ENCODE measurements at regions not wholly inside any gene's neighbourhood (a gene's known extent, or its start where the extent isn't known, plus 50 kb on each side); places are given as distances from the start of the nearest gene placed in this dataset.
"Not testable (repeated sequence)": the region's sequence is repeated elsewhere in the genome, so short reads cannot be mapped to it uniquely, and the experiment has no call there.

GRCh38 chr13:44814161-44814560, 175.1 kb downstream of the NUFIP1 start:
- no peak for DNase-seq (ENCODE audit: low read depth in 2 of 2)

DNA sequence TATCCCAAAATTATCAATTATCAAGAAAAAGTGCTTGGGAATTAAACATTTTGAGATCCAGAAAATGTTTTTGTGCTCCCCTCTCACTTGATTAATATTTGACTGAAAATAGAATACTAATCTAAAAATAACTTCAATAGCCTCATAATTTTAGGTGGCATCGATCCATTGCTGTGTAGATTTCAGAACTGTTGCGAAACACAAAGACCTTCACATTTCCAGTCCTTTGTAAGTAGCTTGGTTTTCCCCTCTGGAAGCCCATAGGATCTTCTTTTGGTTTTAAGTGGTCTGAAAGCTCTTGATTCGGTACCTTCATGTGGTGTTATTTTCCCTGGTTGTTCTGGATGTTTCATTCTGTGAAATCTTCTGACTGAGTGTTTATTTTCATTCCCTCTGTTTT, 176.5 kb downstream of the NUFIP1 start:
- no peak for DNase-seq (ENCODE audit: low read depth in 2 of 2)

DNA sequence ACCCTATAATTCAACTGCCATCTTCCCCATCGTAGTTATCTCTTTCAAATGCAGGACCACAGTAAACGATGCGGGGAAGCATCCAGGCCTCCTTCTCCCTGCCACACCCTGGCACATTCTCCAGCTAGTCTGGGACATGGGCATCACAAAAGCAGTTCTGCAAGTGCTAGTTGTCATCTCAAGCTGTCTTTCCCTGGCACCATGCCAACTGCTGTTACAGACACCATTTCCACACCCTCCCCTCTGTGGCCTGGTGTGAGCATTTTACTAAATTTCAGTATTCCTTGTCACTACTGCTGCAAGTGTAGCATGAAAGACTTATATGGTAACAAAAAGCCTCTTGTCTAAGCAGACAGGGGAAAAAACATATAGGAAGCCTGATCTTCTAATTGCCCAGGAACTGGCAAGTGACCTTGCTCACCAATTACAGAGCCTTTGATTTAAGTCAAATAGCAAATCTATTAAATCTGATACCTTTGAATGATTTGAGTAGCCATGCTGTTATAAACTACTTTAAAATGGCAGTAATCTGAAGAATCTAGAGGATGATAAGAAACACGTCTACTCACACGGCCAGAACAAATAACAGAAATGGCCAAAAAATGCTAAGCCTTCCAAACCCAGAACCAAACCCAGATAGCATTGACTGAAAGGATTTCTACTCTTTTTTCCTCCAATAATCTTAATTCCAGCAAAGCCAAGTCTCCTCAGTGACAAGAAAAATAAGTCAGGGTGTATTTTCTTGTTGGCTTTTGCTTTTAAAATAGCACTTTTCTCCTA, 179.0 kb downstream of the NUFIP1 start:
- no peak for DNase-seq (ENCODE audit: low read depth in 2 of 2)

DNA sequence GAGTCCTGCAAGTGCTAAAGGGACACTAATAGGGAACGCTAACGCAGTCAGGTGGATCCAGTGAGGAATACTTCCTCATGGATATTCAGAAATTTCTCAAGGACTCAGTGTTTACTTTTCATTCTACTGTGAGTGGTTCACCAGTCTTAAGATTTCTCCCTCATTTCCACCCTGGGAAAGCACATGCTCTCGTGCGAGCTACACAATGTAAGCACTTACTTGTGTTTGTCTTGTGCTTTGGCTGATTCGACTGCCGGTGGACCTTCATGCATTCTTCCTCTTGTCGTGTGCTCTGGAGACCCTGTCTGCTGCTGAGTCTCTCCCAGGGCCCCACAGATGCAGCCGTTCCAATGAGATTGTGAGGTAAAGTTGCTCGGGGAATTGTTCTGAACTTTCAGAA, 180.1 kb downstream of the NUFIP1 start:
- DNase-seq (ENCODE audit: low read depth in 2 of 2) = no peak

GRCh38 chr13:44808185-44808584, 181.1 kb downstream of the NUFIP1 start:
- no peak for DNase-seq (ENCODE audit: low read depth in 2 of 2)

- DNase-seq (ENCODE audit: low read depth in 2 of 2) = no peak
Measured at GRCh38 chr13:44807449-44808034, 181.7 kb downstream of the NUFIP1 start.

DNA sequence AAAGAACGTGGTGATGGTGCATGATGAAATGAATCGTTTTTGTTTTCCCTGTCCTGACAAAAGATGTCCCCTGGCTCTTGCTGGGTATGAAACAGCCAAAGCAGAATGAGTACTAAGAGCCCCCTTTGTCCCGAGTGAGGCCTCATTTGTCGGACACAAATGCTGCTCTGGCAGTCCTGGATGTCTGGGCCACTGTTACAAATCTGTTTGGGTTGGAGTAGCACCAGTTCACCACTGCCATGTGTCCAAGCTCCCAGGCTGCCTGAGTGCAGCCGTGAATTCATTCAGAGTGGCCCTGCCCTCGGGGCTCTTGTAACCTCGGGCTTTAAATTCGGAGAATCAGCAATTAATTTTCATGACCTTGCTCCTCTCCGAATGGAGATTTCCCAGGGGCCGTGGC, 182.4 kb downstream of the NUFIP1 start:
- no peak for DNase-seq (ENCODE audit: low read depth in 2 of 2)

DNA sequence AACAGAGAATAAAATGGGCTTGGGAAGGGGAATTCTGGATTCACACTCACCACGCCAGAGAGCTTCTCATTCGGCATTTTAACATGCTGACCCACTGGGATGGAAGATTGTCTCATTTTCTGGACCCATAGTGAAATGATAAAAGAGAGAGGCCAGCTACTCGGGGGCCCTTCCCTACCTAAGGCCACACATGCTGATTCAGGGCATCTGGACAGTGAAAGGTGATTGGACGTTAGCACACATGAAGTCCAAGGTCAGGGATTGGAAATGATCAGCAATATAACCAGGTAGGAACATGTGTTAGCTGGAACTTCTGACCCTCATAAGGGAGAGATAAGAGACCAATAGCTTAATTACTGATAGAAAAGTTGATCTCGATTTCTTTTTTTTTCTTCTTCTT, 183.7 kb downstream of the NUFIP1 start:
- no peak for DNase-seq (ENCODE audit: low read depth in 2 of 2)

- DNase-seq (ENCODE audit: low read depth in 2 of 2) = no peak
Measured at GRCh38 chr13:44803390-44803789, 185.9 kb downstream of the NUFIP1 start.

GRCh38 chr13:44802491-44802890, 186.8 kb downstream of the NUFIP1 start:
- DNase-seq (ENCODE audit: low read depth in 2 of 2) = no peak

DNA sequence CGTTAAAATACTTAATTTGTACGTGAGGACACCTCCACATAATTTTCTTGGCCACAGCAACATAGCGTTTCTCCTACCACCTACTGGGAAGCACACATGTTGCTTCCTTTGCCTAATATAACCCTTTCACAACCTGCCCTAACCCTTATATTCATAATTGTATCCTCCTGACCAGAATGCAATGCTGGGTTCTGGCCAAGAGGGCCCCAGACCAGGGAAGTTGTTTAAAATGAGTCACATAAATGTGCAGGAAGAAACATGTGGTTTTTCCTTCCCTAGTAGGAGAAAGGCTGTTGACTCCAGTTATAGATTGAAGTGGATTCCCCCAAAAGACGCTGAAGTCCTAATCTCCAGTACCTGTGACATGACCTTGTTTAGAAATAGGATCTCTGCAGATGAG, 187.3 kb downstream of the NUFIP1 start:
- DNase-seq (ENCODE audit: low read depth in 2 of 2) = no peak

DNA sequence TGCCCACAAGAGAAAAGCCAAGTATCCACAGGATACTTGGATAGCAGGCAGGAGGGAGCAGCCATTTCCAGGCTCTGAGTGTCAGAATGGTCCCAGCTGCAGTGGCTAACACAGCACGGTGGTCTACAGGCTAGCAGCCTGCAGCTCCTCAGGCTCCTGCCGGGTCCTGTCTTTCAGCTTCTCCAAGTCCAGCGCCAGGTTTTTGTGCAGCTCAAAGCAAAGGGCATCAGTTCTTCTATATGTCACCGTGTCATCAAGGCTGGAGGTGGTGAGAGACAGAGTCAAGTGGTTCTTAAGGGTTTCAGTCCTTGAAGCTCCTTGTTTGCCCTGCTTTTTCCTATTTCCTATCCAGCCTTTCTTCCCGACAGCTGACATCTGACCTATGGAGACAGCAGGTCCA, 188.6 kb downstream of the NUFIP1 start:
- no peak for DNase-seq (ENCODE audit: low read depth in 2 of 2)

- no peak for DNase-seq (ENCODE audit: low read depth in 2 of 2)
Measured at GRCh38 chr13:44797685-44798084, 191.6 kb downstream of the NUFIP1 start.

DNA sequence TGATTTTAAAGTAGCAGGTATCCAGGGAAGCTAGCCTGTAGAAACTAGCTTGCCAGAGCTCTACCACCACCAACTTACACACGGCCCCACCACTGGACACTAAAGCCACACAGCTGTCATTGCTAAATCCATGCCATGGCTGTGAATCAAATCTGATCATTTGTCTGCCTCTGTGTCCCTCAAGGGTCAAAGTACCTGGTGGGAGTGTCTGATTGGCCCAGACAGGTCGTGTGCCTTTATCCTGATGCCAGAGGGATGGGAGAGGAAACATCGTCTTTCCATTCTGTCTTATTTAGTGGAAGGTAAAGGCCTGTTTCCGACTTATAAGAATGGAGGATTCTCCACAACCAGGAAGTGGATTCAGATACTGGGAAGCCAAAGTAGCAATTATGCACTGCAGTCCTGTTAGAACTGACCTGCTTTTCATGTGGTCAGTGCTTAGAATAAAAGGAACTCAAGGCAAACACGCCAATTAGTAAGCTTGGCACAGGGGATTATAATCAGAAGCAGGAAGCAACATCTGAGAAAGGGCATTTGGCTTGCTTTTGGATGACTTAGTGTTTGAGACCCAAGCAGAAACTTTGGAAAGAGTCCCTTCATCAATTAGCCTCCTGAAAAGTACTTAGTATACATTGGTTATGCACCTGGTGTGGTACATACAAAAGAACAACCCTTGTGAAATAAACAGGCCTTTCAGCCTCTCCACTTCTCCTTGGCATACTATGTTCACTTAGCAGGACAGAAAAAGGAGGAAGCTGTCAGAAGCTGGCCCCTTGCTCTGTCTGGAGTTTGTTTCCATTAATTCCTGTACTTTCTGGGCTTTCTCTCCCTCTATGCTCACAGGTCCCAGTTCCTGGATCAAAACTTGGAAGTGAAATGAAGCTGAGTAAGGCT, 192.4 kb downstream of the NUFIP1 start:
- DNase-seq (ENCODE audit: low read depth in 2 of 2) = no peak

GRCh38 chr13:44796039-44796438, 193.2 kb downstream of the NUFIP1 start:
- DNase-seq (ENCODE audit: low read depth in 2 of 2) = not testable (repeated sequence)

- no peak for DNase-seq (ENCODE audit: low read depth in 2 of 2)
Measured at GRCh38 chr13:44795176-44795575, 194.1 kb downstream of the NUFIP1 start.

DNA sequence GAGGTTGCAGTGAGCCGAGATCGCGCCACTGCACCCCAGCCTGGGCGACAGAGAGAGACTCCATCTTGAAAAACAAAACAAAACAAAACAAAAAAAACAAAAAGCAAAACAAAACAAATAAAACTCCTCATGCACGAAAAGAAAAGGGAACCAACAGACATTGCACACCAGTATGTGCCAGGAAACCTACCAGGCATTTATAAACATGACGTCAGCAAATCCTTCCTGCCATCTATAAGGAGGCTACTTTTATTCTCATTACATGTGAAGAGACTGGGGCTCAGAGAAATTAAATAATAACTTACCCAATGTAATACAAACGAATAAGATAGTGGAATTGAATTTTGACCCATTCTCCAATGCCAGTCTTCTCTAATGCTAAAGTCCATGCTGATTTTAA, 197.2 kb downstream of the NUFIP1 start:
- DNase-seq (ENCODE audit: low read depth in 2 of 2) = no peak

- DNase-seq (ENCODE audit: low read depth in 2 of 2) = no peak
Measured at GRCh38 chr13:44790289-44790688, 199.0 kb downstream of the NUFIP1 start.

DNA sequence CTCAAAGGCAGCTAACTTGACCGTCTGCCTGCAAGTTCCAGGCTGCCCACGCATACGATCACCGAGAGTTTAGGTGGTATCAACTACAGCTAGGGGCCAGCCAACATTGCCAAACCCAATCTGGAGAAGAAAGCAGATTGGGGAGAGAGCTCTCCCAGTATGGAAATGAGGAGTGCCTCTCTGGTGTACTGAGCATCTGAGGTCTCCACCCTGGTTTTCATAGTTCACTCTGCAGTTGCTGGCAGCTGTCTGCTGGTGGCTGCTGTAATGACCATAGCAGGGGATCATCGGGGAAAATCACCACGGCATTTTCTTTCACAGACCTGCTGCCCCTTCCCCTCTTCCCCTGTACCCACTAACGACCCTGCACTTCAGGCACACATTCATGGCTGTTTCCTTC, 201.7 kb downstream of the NUFIP1 start:
- no peak for DNase-seq (ENCODE audit: low read depth in 2 of 2)

DNA sequence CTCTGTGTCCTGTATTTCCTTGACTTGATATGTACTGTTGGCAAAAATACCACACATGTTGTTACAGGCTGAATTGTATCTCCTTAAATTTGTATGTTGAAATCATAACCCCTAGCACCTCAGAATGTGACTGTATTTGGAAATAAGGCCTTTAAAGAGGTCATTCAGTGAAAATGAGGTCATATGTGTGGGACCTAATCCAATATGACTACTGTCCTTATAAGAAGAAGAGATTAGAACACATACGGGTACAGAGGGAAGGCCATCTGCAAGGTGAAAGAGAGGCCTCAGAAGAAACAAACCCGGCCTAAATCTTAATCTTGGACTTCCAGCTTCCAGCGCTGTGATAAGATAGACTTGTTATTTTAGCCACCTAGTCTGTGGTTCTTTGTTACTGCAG, 202.5 kb downstream of the NUFIP1 start:
- no peak for DNase-seq (ENCODE audit: low read depth in 2 of 2)

DNA sequence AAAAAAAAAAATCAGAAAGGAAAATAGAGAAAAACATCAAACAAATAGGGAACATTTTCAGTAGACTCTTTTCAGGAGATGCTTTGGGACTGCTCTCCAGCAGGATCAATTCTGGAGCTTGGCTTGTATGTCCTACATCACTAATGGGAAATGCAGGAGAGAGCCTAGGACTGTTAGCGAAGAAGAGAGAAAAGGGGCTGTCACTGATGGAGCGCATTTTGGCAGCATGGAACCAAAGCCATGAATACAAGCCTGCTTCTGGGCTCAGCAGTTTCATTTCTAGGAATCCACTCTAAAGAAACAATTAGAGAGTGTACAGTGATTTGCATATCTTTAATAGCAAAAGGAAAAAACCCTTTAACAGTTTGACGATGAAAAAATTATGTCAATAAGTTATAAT, 203.9 kb downstream of the NUFIP1 start:
- no peak for DNase-seq (ENCODE audit: low read depth in 2 of 2)

DNA sequence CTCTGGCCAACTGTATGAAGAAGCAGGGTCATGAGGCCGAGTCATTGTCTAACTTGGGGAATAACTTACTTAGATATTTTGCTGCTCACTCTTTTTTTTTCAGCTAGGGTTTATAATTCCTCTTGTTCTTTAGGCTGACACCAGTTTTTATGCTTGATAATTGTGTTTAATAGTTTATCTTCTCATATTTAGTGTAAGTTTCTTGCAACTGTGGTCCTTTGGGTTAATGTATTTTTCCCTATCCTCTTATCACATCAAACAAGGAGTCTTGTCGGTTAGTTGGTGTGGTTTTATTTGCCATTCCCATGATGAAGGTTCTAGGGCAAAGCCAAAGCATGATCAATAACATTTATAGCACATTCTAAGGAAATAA, 204.6 kb downstream of the NUFIP1 start:
- DNase-seq (ENCODE audit: low read depth in 2 of 2) = no peak
